HEK293 (cell line): ENCODE measurements at regions not wholly inside any gene's neighbourhood (a gene's known extent, or its start where the extent isn't known, plus 50 kb on each side); places are given as distances from the start of the nearest gene placed in this dataset.

ENCODE experiments used
- CTCF ChIA-PET: fragments of 350-600 bp; formaldehyde crosslinking; extraction: SDS; loops from one replicate; lab custom pipeline; 2021; ENCODE audit warnings: antibody characterized with exemption; lab: Yijun Ruan, JAX
- POLR2A ChIA-PET: fragments of 300-600 bp; formaldehyde crosslinking; extraction: SDS; loops from one replicate; lab custom pipeline; 2020; ENCODE audit warnings: antibody characterized with exemption, inconsistent platforms; lab: Yijun Ruan, JAX
- H3K27ac ChIP-seq: fragments of 200-500 bp; sonication (Bioruptor generic); 2 replicates; pipeline ENCODE4 v1.5.1; 2014; ENCODE audit warnings: low read depth, low read length, control low read depth, inconsistent platforms; ENCODE audit errors: extremely low read depth
- H3K36me3 ChIP-seq, 2 experiments: fragments of 200-500 bp in 1 of 2; sonication (Bioruptor generic) in 1 of 2; 1 replicate in 1 of 2; 2 replicates in 1 of 2; pipeline ENCODE4 v1.5.1; 2014 to 2017; ENCODE audit warnings: inconsistent platforms in 2 of 2, low read length in 2 of 2; ENCODE audit not compliant: control insufficient read depth in 2 of 2, insufficient read depth in 1 of 2
- H3K4me1 ChIP-seq: fragments of 200-500 bp; sonication (Bioruptor generic); 2 replicates; pipeline ENCODE4 v1.5.1; 2014; ENCODE audit warnings: mild to moderate bottlenecking, low read length, inconsistent platforms; ENCODE audit not compliant: control insufficient read depth, insufficient read depth
- H3K4me3 ChIP-seq: 2 replicates; pipeline ENCODE4 v1.5.1; 2011; ENCODE audit warnings: low read depth, mild to moderate bottlenecking, control low read depth, low read length, moderate library complexity
- H3K9me3 ChIP-seq: fragments of 200-500 bp; sonication (Bioruptor generic); 2 replicates; pipeline ENCODE4 v1.5.1; 2014; ENCODE audit warnings: low read depth, low read length, inconsistent platforms; ENCODE audit not compliant: control insufficient read depth, insufficient read depth
- MEIS1 ChIP-seq: sonication (generic); formaldehyde crosslinking; IDR thresholded peaks from 2 replicates; pipeline ENCODE4 v1.8.1; 2022; ENCODE audit warnings: missing genetic modification reagents, mild to moderate bottlenecking, borderline replicate concordance
- PBX3 ChIP-seq: sonication (generic); formaldehyde crosslinking; IDR thresholded peaks from 2 replicates; pipeline ENCODE4 v1.8.1; 2022; ENCODE audit warnings: mild to moderate bottlenecking, moderate library complexity, missing genetic modification reagents
- PRDM4 ChIP-seq: fragments of 450-650 bp; formaldehyde crosslinking; IDR thresholded peaks from 2 replicates; pipeline ENCODE4 v1.5.1; 2017; ENCODE audit warnings: missing biosample characterization, missing genetic modification characterization
- SP7 ChIP-seq: fragments of 450-650 bp; formaldehyde crosslinking; IDR thresholded peaks from 2 replicates; pipeline ENCODE4 v1.5.1; 2016; ENCODE audit warnings: missing biosample characterization, missing genetic modification characterization
- YY2 ChIP-seq: fragments of 450-650 bp; formaldehyde crosslinking; IDR thresholded peaks from 2 replicates; pipeline ENCODE4 v1.5.1; 2016; ENCODE audit warnings: missing biosample characterization, missing genetic modification characterization
- ZFP41 ChIP-seq: fragments of 450-650 bp; formaldehyde crosslinking; IDR thresholded peaks from 2 replicates; pipeline ENCODE4 v1.5.1; 2016; ENCODE audit warnings: missing biosample characterization, missing genetic modification characterization, borderline replicate concordance
- ZNF140 ChIP-seq: fragments of 450-650 bp; formaldehyde crosslinking; IDR thresholded peaks from 2 replicates; pipeline ENCODE4 v1.5.1; 2016; ENCODE audit warnings: missing biosample characterization, missing genetic modification characterization
- ZNF169 ChIP-seq: fragments of 450-650 bp; formaldehyde crosslinking; IDR thresholded peaks from 2 replicates; pipeline ENCODE4 v1.5.1; 2016; ENCODE audit warnings: missing biosample characterization, missing genetic modification characterization
- ZNF174 ChIP-seq: fragments of 450-650 bp; formaldehyde crosslinking; IDR thresholded peaks from 2 replicates; pipeline ENCODE4 v1.5.0; 2017; ENCODE audit warnings: missing biosample characterization, mild to moderate bottlenecking, missing genetic modification characterization
- ZNF202 ChIP-seq: fragments of 450-650 bp; formaldehyde crosslinking; IDR thresholded peaks from 2 replicates; pipeline ENCODE4 v1.5.1; 2016; ENCODE audit warnings: missing biosample characterization, missing genetic modification characterization, borderline replicate concordance
- ZNF221 ChIP-seq: fragments of 450-650 bp; formaldehyde crosslinking; IDR thresholded peaks from 2 replicates; pipeline ENCODE4 v1.5.1; 2017; ENCODE audit warnings: missing biosample characterization, missing genetic modification characterization, borderline replicate concordance
- ZNF223 ChIP-seq: fragments of 450-650 bp; formaldehyde crosslinking; IDR thresholded peaks from 2 replicates; pipeline ENCODE4 v1.5.1; 2016; ENCODE audit warnings: missing biosample characterization, missing genetic modification characterization
- ZNF335 ChIP-seq: fragments of 450-650 bp; formaldehyde crosslinking; conservative IDR thresholded peaks from 2 replicates; pipeline ENCODE4 v1.5.1; 2016; ENCODE audit warnings: missing biosample characterization, missing genetic modification characterization
- ZNF580 ChIP-seq: fragments of 450-650 bp; formaldehyde crosslinking; IDR thresholded peaks from 2 replicates; pipeline ENCODE4 v1.5.1; 2016; ENCODE audit warnings: missing biosample characterization, missing genetic modification characterization
- ZNF623 ChIP-seq: fragments of 450-650 bp; formaldehyde crosslinking; IDR thresholded peaks from 2 replicates; pipeline ENCODE4 v1.5.1; 2016; ENCODE audit warnings: missing biosample characterization, missing genetic modification characterization
- ZNF664 ChIP-seq: fragments of 450-650 bp; formaldehyde crosslinking; IDR thresholded peaks from 2 replicates; pipeline ENCODE4 v1.5.1; 2016; ENCODE audit warnings: missing biosample characterization, missing genetic modification characterization
- ZNF785 ChIP-seq: fragments of 450-650 bp; formaldehyde crosslinking; IDR thresholded peaks from 2 replicates; pipeline ENCODE4 v1.5.1; 2016; ENCODE audit warnings: missing biosample characterization, missing genetic modification characterization
- ZSCAN30 ChIP-seq: fragments of 450-650 bp; IDR thresholded peaks from 2 replicates; pipeline ENCODE4 v1.5.1; 2018; ENCODE audit warnings: missing biosample characterization, mild to moderate bottlenecking, missing genetic modification characterization, moderate library complexity

GRCh38 chr10:35699848-35700486 is 57.9 kb upstream of the FZD8 start:
- H3K4me3 ChIP-seq = no peak overlapping the region
- POLR2A ChIA-PET = no interaction called here
- H3K9me3 ChIP-seq = no peaks in the 10 kb centered on the region
- H3K27ac ChIP-seq = no peak overlapping the region
- TF ChIP-seq ZNF580 (tag by site-specific recombination) = no peak
- no peak for TF ChIP-seq ZNF140 (tag by site-specific recombination)
- no peak for TF ChIP-seq ZNF623 (tag by site-specific recombination)
- TF ChIP-seq ZNF335 (tag by site-specific recombination) = no peak
- TF ChIP-seq PBX3 (CRISPR knock-in tag) = no peak
- no peak for TF ChIP-seq MEIS1 (CRISPR knock-in tag)
- no peak for TF ChIP-seq ZNF221 (tag by site-specific recombination)
- TF ChIP-seq ZNF174 (tag by site-specific recombination) = no peak
- no peak for TF ChIP-seq ZNF202 (tag by site-specific recombination)
- no peak for TF ChIP-seq ZSCAN30 (tag by site-specific recombination)
- no peak for TF ChIP-seq ZFP41 (tag by site-specific recombination)
- TF ChIP-seq SP7 = no peak
- TF ChIP-seq ZNF169 (tag by site-specific recombination) = no peak
- no peak for TF ChIP-seq ZNF664 (tag by site-specific recombination)
- no peaks in the 10 kb centered on the region for H3K36me3 ChIP-seq
- no peaks in the 10 kb centered on the region for H3K4me1 ChIP-seq
- CTCF ChIA-PET = interaction anchor here (0.6 kb wide), 1 partner anchor 36 kb away, joined by 3 read pairs; no protein-coding TSS in a partner anchor

- POLR2A ChIA-PET = no interaction called here
- H3K4me1 ChIP-seq = no peaks in the 10 kb centered on the region
- CTCF ChIA-PET = no interaction called here
These were observed 54.5 kb upstream of the FZD8 start for GRCh38 chr10:35696392-35697287.

More at GRCh38 chr10:35696392-35697287, 54.5 kb upstream of the FZD8 start:
- H3K9me3 ChIP-seq = no peaks in the 10 kb centered on the region
- H3K27ac ChIP-seq = no peak overlapping the region
- H3K36me3 ChIP-seq = no peaks in the 10 kb centered on the region
- TF ChIP-seq PRDM4 (tag by site-specific recombination) (no peak), YY2 (tag by site-specific recombination) (no peak), ZNF223 (tag by site-specific recombination) (no peak), ZNF785 (no peak)
- TF ChIP-seq, all 188 proteins: peak for 0
- H3K4me3 ChIP-seq = no peak overlapping the region
